ENCODE measurements at regions not wholly inside any gene's neighbourhood (a gene's known extent, or its start where the extent isn't known, plus 50 kb on each side); places are given as distances from the start of the nearest gene placed in this dataset.

GRCh38 chr17:83178533-83179304, 99.3 kb downstream of the METRNL start:
- ChIA-PET CTCF (interaction anchor here (1.2 kb wide), 1 partner anchor 12 kb away, joined by 3 read pairs; no protein-coding TSS in a partner anchor), POLR2A (no interaction called here)
- Mint-ChIP-seq H3K9me3 (no peaks in the 10 kb centered on the region), H3K4me1 (no peaks in the 10 kb centered on the region), H3K27me3 (peaks cover 6% of the 10 kb centered on the region), H3K4me3 (no peak overlapping the region), H3K27ac (no peak overlapping the region), H3K36me3 (ENCODE audit: low read depth) (no peaks in the 10 kb centered on the region)
- DNase-seq = peak; percentile 7

GRCh38 chr17:83179374-83179773, 100.0 kb downstream of the METRNL start:
- Mint-ChIP-seq H3K9me3 (no peaks in the 10 kb centered on the region), H3K27ac (no peak overlapping the region)
- POLR2A ChIA-PET = no interaction called here

GRCh38 chr17:83179811-83180210, 100.4 kb downstream of the METRNL start:
- Mint-ChIP-seq H3K27me3 (peaks cover 8% of the 10 kb centered on the region), H3K4me3 (no peak overlapping the region), H3K9me3 (no peaks in the 10 kb centered on the region), H3K36me3 (ENCODE audit: low read depth) (no peaks in the 10 kb centered on the region), H3K27ac (no peak overlapping the region), H3K4me1 (no peaks in the 10 kb centered on the region)
- DNase-seq = peak; percentile 5
- ChIA-PET CTCF (interaction anchor here (1.2 kb wide), 1 partner anchor 10 kb away, joined by 3 read pairs; no protein-coding TSS in a partner anchor), POLR2A (no interaction called here)

More at GRCh38 chr17:83179374-83179773, 100.0 kb downstream of the METRNL start:
- CTCF ChIA-PET = interaction anchor here (1.2 kb wide), 1 partner anchor 11 kb away, joined by 3 read pairs; no protein-coding TSS in a partner anchor
- H3K27me3 Mint-ChIP-seq = peaks cover 6% of the 10 kb centered on the region
- H3K36me3 Mint-ChIP-seq (ENCODE audit: low read depth) = no peaks in the 10 kb centered on the region
- peak; percentile 9 for DNase-seq
- H3K4me1 Mint-ChIP-seq = no peaks in the 10 kb centered on the region
- H3K4me3 Mint-ChIP-seq = no peak overlapping the region

GRCh38 chr17:83180264-83180995, 101.0 kb downstream of the METRNL start:
- Mint-ChIP-seq H3K27ac (no peak overlapping the region), H3K9me3 (no peaks in the 10 kb centered on the region), H3K36me3 (ENCODE audit: low read depth) (no peaks in the 10 kb centered on the region), H3K4me1 (no peaks in the 10 kb centered on the region), H3K27me3 (peaks cover 10% of the 10 kb centered on the region), H3K4me3 (no peak overlapping the region)
- peak; percentile 14 for DNase-seq
- CTCF ChIA-PET = interaction anchor here (1.1 kb wide), 1 partner anchor 20 kb away, joined by 4 read pairs; no protein-coding TSS in a partner anchor
- POLR2A ChIA-PET = interaction anchor here (0.7 kb wide), 1 partner anchor 20 kb away, joined by 3 read pairs; no protein-coding TSS in a partner anchor

- H3K4me3 Mint-ChIP-seq = no peak overlapping the region
- POLR2A ChIA-PET = interaction anchor here (0.7 kb wide), 1 partner anchor 19 kb away, joined by 3 read pairs; no protein-coding TSS in a partner anchor
- no peaks in the 10 kb centered on the region for H3K9me3 Mint-ChIP-seq
- CTCF ChIA-PET = interaction anchor here (1.1 kb wide), 1 partner anchor 19 kb away, joined by 4 read pairs; no protein-coding TSS in a partner anchor
- peak; percentile 15 for DNase-seq
- no peaks in the 10 kb centered on the region for H3K4me1 Mint-ChIP-seq
- no peak overlapping the region for H3K27ac Mint-ChIP-seq
- peaks cover 10% of the 10 kb centered on the region for H3K27me3 Mint-ChIP-seq
- H3K36me3 Mint-ChIP-seq (ENCODE audit: low read depth) = no peaks in the 10 kb centered on the region
Measured at GRCh38 chr17:83180996-83181481, 101.6 kb downstream of the METRNL start.

GRCh38 chr17:83181991-83182619, 102.7 kb downstream of the METRNL start:
- no peaks in the 10 kb centered on the region for H3K36me3 Mint-ChIP-seq (ENCODE audit: low read depth)
- H3K4me3 Mint-ChIP-seq = no peak overlapping the region
- DNase-seq = peak; percentile 15
- POLR2A ChIA-PET = no interaction called here
- H3K9me3 Mint-ChIP-seq = no peaks in the 10 kb centered on the region
- H3K4me1 Mint-ChIP-seq = no peaks in the 10 kb centered on the region
- no peak overlapping the region for H3K27ac Mint-ChIP-seq
- CTCF ChIA-PET = no interaction called here
- peaks cover 10% of the 10 kb centered on the region for H3K27me3 Mint-ChIP-seq

GRCh38 chr17:83182620-83183101, 103.3 kb downstream of the METRNL start:
- POLR2A ChIA-PET = no interaction called here
- CTCF ChIA-PET = no interaction called here
- H3K27me3 Mint-ChIP-seq = peaks cover 10% of the 10 kb centered on the region
- no peak overlapping the region for H3K27ac Mint-ChIP-seq
- H3K9me3 Mint-ChIP-seq = peaks cover under 1% of the 10 kb centered on the region
- no peak overlapping the region for H3K4me3 Mint-ChIP-seq
- H3K4me1 Mint-ChIP-seq = peaks cover 2% of the 10 kb centered on the region
- peak; percentile 11 for DNase-seq
- H3K36me3 Mint-ChIP-seq (ENCODE audit: low read depth) = no peaks in the 10 kb centered on the region

GRCh38 chr17:83183145-83183948, 103.9 kb downstream of the METRNL start:
- Mint-ChIP-seq H3K27ac (no peak overlapping the region), H3K36me3 (ENCODE audit: low read depth) (no peaks in the 10 kb centered on the region), H3K4me3 (no peak overlapping the region), H3K4me1 (peaks cover 7% of the 10 kb centered on the region), H3K27me3 (peaks cover 10% of the 10 kb centered on the region), H3K9me3 (peaks cover 5% of the 10 kb centered on the region)
- ChIA-PET POLR2A (no interaction called here), CTCF (no interaction called here)
- peak; percentile 6 for DNase-seq

- peak; percentile 9 for DNase-seq
- Mint-ChIP-seq H3K36me3 (ENCODE audit: low read depth) (no peaks in the 10 kb centered on the region), H3K4me3 (no peak overlapping the region), H3K4me1 (peaks cover 9% of the 10 kb centered on the region), H3K27me3 (peaks cover 10% of the 10 kb centered on the region), H3K9me3 (peaks cover 10% of the 10 kb centered on the region), H3K27ac (no peak overlapping the region)
- CTCF ChIA-PET = no interaction called here
- POLR2A ChIA-PET = interaction anchor here (0.7 kb wide), 2 partner anchors 15 to 125 kb away, joined by 3 read pairs; no protein-coding TSS in a partner anchor
Measured at GRCh38 chr17:83183951-83184506, 104.6 kb downstream of the METRNL start.

- DNase-seq = peak; percentile 11
- Mint-ChIP-seq H3K27ac (no peak overlapping the region), H3K4me1 (peaks cover 9% of the 10 kb centered on the region), H3K4me3 (no peak overlapping the region), H3K36me3 (ENCODE audit: low read depth) (no peaks in the 10 kb centered on the region), H3K27me3 (peaks cover 11% of the 10 kb centered on the region), H3K9me3 (peaks cover 10% of the 10 kb centered on the region)
- POLR2A ChIA-PET = no interaction called here
- CTCF ChIA-PET = no interaction called here
Measured at GRCh38 chr17:83185023-83186002, 105.9 kb downstream of the METRNL start.

GRCh38 chr17:83186226-83186625, 106.8 kb downstream of the METRNL start:
- H3K36me3 Mint-ChIP-seq (ENCODE audit: low read depth) = no peaks in the 10 kb centered on the region
- peak; percentile 11 for DNase-seq
- no peak overlapping the region for H3K27ac Mint-ChIP-seq
- ChIA-PET CTCF (no interaction called here), POLR2A (no interaction called here)
- no peak overlapping the region for H3K4me3 Mint-ChIP-seq
- peaks cover 10% of the 10 kb centered on the region for H3K9me3 Mint-ChIP-seq
- H3K4me1 Mint-ChIP-seq = peaks cover 13% of the 10 kb centered on the region
- peaks cover 10% of the 10 kb centered on the region for H3K27me3 Mint-ChIP-seq

Data from activated CD4-positive, alpha-beta memory T cell treated with anti-CD3 and anti-CD28 coated beads, Interleukin-2, amount 10 ng/mL, durations not matched to agents 7 days and 5 days (primary cell).